GM18951 (cell line): ENCODE measurements at regions not wholly inside any gene's neighbourhood (a gene's known extent, or its start where the extent isn't known, plus 50 kb on each side); places are given as distances from the start of the nearest gene placed in this dataset.
"Not testable (repeated sequence)": the region's sequence is repeated elsewhere in the genome, so short reads cannot be mapped to it uniquely, and the experiment has no call there.

ENCODE experiments used
- POLR2A ChIP-seq: IDR thresholded peaks from 4 replicates; pipeline ENCODE4 v1.6.1; 2011; ENCODE audit warnings: mild to moderate bottlenecking; ENCODE audit not compliant: insufficient read length, insufficient read depth; ENCODE audit errors: extremely low read depth
- in situ Hi-C: fragments of 300-500 bp; cut with MboI; formaldehyde crosslinking; loops from one replicate; pipeline ENCODE4 v1.12.0; 2022; ENCODE audit warnings: low sequenced_read_pairs, mixed read lengths, inconsistent platforms; ENCODE audit not compliant: unreplicated experiment

DNA sequence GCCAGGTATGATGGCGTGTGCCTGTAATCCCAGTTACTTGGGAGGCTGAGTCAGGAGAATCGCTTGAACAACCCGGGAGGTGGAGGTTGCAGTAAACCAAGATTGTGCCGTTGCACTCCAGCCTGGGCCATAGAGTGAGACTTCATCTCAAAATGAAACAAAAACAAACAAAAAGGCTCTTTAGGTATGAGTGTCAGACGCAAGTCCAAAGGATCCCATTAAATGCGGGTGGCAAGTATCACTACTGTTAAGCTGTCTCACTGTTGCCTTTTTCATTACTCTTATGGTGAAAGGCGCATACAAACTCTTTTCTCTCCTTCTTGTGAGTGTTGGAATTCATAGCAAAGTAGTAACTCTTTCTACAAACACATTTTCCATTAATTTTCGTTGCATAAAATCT, 688.5 kb upstream of the CHD1 start:
- in situ Hi-C loops, result no loop called here
- TF ChIP-seq POLR2A, result no peak

DNA sequence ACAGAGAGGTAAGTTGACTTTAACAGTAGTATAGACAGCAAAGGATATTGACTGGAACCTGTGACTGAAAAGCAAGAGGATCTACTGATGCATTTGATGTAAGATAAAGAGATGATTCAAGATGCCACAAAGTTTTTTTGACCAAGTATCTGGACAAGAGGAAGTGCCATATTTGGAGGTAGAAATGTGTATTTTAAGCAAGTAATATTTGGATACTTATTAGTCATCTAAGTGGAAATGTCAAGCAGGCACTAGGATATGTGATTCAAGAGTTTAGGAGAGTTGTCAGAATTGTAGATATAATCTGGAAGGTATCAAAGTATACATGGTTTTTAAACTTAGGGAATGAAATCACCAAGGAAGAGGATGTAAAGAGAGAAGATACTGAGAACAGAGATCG, 686.1 kb upstream of the CHD1 start:
- TF ChIP-seq POLR2A, result no peak
- in situ Hi-C loops, result no loop called here

- TF ChIP-seq POLR2A, result no peak
- in situ Hi-C loops, result no loop called here
Measured at GRCh38 chr5:99607124-99607523, 678.3 kb upstream of the CHD1 start.

GRCh38 chr5:99605904-99606303, 677.1 kb upstream of the CHD1 start:
- in situ Hi-C loops, result no loop called here
- TF ChIP-seq POLR2A, result no peak

DNA sequence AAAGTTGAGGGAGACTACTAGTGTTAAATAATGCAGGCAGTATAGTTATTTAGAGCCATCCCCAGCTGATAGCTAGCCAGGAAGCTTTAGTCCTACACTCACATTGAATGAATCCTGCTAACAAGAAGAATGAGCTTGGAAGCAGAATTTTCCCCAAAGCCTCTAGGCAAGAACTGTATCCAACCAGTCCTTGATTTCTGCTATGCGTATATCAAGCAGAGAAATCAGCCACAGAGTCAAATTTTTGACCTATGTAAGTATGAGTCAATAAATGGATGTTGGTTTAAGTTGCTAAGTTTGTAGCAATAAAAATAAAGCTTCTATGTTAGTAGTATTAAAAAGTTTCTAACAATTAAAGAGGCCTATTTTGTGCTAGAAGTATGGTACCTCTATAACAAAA, 672.1 kb upstream of the CHD1 start:
- in situ Hi-C loops, result no loop called here
- no peak for TF ChIP-seq POLR2A

- in situ Hi-C loops, result no loop called here
- no peak for TF ChIP-seq POLR2A
Measured at GRCh38 chr5:99590806-99591205, 662.0 kb upstream of the CHD1 start.

DNA sequence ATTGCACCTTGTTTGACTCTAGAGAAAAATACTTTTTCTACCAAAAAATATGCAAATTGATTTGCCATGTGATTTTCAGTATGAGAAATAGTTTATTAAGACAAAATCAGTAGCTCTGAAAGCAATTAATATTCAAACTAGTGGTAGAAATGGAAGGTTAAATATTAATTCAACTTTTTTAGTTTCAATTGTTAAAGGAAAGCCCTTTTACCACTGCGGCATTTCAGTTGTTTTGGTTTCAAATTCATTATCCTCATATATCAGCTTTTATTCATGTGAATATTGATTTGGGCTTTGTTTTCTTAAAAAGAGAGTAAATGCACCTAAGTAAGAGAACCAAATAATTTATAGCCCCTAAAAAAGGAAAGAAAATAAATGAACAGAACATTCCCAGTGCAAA, 660.6 kb upstream of the CHD1 start:
- no peak for TF ChIP-seq POLR2A
- in situ Hi-C loops, result no loop called here

GRCh38 chr5:99587983-99588382, 659.2 kb upstream of the CHD1 start:
- in situ Hi-C loops, result no loop called here
- no peak for TF ChIP-seq POLR2A

DNA sequence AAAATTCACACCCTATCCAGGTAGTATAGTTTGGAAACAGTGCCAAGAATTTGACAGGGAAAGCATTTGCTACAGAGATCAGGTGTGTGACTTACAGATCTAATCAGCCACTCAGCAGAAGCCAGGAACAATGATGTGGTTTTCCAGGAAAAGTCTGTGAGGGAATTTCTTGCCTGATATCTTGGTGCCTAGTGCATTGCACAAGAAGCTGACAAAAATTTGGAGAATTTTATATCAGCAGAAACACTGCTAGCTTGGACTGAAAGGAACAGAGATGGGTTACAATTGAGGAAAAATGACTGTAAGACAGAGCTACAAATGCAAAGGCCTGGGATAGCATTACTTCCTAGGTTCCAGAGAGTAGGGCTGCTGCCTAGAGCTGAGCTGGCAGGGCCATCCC, 658.1 kb upstream of the CHD1 start:
- in situ Hi-C loops, result no loop called here
- TF ChIP-seq POLR2A, result no peak

- in situ Hi-C loops, result not testable (repeated sequence)
Measured at GRCh38 chr5:99581204-99581603, 652.4 kb upstream of the CHD1 start.

DNA sequence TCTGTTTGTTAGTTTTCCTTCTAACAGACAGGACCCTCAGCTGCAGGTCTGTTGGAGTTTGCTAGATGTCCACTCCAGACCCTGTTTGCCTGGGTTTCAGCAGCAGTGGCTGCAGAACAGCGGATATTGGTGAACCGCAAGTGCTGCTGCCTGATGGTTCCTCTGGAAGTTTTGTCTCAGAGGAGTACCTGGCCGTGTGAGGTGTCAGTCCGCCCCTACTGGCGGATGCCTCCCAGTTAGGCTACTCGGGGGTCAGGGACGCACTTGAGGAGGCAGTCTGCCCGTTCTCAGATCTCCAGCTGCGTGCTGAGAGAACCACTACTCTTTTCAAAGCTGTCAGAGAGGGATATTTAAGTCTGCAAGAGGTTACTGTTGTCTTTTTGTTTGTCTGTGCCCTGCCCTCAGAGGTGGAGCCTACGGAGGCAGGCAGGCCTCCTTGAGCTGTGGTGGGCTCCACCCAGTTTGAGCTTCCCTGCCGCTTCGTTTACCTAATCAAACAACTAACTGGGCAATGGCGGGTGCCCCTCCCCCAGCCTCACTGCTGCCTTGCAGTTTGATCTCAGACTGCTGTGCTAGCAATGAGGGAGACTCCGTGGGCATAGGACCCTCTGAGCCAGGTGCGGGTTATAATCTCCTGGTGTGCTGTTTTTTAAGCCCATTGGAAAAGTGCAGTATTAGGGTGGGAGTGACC, 634.3 kb upstream of the CHD1 start:
- in situ Hi-C loops, result not testable (repeated sequence)

DNA sequence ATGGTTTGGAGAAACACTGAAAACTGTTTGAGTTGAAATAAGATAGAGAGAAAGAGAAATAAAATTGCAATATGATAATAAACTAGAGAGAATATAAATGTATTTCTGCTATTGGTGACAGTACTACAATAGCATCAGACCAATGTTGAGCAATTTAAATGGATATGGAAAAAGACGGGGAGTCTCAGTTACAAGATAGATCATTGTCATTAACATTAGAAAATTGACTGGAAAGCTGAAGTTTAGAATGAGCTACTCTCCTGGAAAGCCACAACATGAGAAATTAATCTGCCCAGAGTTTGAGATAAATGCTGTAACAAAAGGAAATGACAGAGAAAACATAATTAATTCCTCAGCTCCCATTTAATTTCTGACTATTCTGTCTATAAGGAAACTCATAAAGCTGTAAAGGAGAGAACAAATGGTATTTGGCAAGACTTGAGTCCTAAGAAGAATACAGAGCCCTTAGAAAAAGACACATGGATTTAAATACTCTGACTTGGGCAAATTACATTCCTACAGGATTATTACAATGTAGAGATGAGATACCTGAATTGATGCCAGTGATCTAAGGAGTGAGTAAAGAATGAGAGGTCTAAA, 624.5 kb upstream of the CHD1 start:
- in situ Hi-C loops, result no loop called here
- TF ChIP-seq POLR2A, result no peak

- in situ Hi-C loops, result no loop called here
Measured at GRCh38 chr5:99544356-99544755, 615.5 kb upstream of the CHD1 start.

DNA sequence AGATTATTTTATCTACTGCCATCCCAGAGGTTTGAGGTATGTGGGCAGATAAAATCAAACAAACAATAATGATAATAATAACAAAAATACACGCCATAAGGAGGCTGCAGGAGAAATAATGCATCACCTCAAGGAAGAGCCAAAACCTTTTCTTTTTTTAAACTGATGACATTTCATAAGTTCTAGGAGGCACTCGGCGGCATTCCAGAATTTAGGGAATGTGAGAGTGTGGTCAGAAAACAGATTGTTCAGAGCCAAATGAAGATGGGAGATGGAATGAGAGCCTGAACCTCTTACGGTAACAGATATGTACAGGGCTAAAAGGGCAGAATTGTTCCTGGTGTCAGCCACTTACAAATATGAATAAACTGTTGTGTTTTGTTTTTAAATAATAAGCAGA, 615.0 kb upstream of the CHD1 start:
- TF ChIP-seq POLR2A, result no peak
- in situ Hi-C loops, result no loop called here

More at GRCh38 chr5:99544356-99544755, 615.5 kb upstream of the CHD1 start:
- no peak for TF ChIP-seq POLR2A

DNA sequence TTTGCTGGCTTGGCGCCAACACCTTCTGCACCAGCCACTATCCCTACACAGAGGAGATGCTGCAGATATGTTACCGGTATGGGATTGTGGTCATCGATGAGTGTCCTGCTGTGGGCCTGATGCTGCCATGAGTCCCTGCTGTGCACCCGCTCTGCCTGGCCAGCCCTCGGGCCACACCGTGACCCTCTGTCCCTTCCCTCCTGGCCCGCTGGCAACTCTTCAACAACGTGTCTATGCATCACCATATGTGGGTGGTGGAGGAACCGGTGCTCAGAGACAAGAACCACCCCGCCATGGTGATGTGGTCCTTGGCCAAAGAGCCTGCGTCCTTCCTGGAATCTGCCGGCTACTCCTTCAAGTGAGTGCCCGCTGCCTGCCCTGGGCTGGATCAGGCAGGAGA, 605.4 kb upstream of the CHD1 start:
- in situ Hi-C loops, result not testable (repeated sequence)

DNA sequence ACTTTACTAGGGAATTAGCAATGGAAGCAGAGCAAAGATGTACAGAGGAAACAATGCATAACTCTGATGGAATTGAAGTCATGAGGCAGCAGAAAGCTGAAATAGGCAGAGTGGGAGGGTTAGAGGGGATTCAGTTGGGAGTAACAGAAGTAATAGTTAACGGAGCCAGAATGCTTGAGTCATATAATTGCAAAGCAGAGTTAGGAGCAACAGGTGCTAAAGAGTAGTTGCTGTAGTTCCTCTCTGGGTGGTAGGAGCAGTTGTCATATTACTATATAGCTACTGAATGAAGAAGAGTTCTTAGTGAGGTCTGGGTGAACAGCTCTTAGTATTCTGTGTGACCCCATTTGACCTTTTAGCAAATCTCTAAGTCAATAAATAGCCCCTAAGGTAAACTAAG, 592.9 kb upstream of the CHD1 start:
- in situ Hi-C loops, result not testable (repeated sequence)

DNA sequence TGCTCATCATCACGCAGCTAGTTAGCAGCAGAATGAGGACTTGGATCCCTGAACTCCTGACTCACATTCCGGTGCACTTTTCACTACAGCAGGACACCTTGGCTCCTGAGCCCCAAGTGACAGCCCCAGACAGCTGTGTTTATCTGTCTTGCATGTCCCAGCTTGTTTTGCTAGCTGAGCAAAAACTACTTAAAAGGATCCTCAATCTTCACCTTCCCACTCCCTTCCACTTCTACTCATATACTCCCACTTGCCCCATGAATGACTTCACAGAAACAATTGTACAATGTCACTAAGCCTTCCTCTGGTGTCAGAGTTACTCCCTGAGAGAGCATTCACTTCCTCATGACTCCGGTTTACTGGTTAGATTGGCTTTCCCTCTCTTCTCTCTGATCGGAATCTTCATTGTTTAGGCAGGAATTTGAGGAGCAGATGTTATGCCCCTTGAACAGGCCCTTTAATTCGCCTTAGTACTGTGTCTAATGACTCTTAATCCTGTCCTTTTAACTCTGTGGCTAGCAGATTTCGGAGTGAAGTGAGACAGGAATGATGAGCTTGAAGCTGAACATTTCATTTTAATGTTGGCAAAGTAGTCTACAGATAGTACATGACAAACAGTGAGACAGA, 587.2 kb upstream of the CHD1 start:
- in situ Hi-C loops, result not testable (repeated sequence)

- in situ Hi-C loops, result not testable (repeated sequence)
Measured at GRCh38 chr5:99510237-99510866, 581.5 kb upstream of the CHD1 start.

DNA sequence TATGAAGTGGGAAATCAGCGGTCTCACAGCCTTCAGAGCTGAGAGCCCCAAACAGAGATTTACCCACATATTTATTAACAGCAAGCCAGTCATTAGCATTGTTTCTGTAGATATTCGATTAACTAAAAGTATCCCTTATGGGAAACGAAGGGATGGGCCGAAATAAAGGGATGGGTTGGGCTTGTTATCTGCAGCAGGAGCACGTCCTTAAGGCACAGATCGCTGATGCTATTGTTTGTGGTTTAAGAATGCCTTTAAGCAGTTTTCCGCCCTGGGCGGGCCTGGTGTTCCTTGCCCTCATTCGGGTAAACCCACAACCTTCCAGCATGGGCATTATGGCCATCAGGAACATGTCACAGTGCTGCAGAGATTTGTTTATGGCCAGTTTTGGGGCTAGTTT, 580.3 kb upstream of the CHD1 start:
- in situ Hi-C loops, result not testable (repeated sequence)

GRCh38 chr5:99495456-99495855, 566.6 kb upstream of the CHD1 start:
- in situ Hi-C loops, result not testable (repeated sequence)

DNA sequence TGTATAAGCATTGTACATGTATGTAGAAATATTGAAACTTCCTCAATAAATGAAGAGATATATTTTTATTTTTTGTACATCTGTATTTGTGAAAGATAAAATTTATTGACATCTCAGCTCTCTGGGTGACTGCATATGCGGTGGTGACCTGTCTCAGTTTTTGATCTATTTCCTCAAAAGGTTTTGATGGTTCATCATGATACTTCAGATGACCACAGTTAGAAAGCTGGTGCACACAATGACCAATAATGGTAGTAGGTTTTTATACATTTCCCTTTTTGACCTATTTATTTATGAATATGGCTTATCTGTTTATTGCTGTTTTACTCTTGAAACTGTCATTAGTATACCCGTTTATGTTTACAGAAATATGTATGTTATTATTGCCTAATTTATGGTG, 549.6 kb upstream of the CHD1 start:
- in situ Hi-C loops, result loop anchor here (5.0 kb wide), 1 partner anchor 619 kb away; no protein-coding TSS in a partner anchor
